ENCODE measurements at regions not wholly inside any gene's neighbourhood (a gene's known extent, or its start where the extent isn't known, plus 50 kb on each side); places are given as distances from the start of the nearest gene placed in this dataset.

DNA sequence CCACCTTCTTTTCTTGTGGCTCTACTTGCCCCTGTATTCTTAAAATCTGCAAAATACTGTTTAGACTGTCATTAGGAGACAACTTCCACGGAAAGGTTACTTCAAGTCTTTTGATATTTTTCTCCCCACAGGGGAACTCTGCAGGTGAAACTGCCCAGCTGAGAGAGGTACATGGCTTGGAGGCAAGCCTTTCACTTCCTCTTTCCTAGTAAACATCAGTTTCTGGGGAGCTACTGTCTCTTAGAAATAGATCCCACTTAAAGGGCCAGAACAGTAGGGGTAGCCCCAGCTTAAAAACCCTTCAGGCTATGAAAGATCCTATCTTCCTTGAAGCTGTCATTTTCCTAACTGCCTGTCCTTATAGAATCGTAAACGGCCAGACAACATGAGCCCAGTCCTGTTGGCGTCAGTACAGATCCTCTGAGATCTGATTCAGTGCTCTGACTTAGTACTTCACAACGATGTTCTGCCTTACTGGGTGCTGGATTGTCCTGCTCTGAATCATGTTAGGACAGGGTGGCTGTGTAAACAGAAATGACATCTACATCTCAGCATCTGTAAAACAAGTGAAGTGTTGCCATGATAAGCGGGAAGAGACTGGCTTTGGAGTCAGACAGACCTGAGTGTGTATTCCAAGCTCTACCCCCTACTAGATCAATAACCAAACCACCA is 102.1 kb downstream of the ITIH6 start:
- no peaks in the 10 kb centered on the region for H3K36me3 ChIP-seq (ENCODE audit: control insufficient read depth, insufficient read depth, low read length)
- H3K9me3 ChIP-seq (ENCODE audit: control insufficient read depth, insufficient read depth, low read length) = peaks cover 38% of the 10 kb centered on the region
- no peak overlapping the region for H3K4me3 ChIP-seq (ENCODE audit: low read depth, low read length)
- no peaks in the 10 kb centered on the region for H3K27me3 ChIP-seq (ENCODE audit: control insufficient read depth, insufficient read depth, low read length)
- no peak overlapping the region for H3K27ac ChIP-seq (ENCODE audit: low read depth, low read length)
- H3K9ac ChIP-seq (ENCODE audit: low read depth, low read length) = no peak overlapping the region
- H3K4me1 ChIP-seq (ENCODE audit: control insufficient read depth, insufficient read depth, low read length) = no peaks in the 10 kb centered on the region
